Endothelial cell of umbilical vein (primary cell): ENCODE measurements at regions not wholly inside any gene's neighbourhood (a gene's known extent, or its start where the extent isn't known, plus 50 kb on each side); places are given as distances from the start of the nearest gene placed in this dataset.

Experiments
- BruUV-seq: library from RNA; stranded (reverse); fragments of 400-500 nt; replicated peaks from 2 replicates; lab custom pipeline; 2021; lab: Mats Ljungman, UMichigan
- CTCF ChIA-PET: fragments of 300-600, 350-600 bp; sonication (Branson Sonifier 250); formaldehyde crosslinking; loops from one replicate; lab custom pipeline; 2021; ENCODE audit warnings: antibody characterized with exemption, inconsistent platforms; lab: Charles Lee
- POLR2A ChIA-PET: fragments of 300-600, 350-600 bp; sonication (Branson Sonifier 250); formaldehyde crosslinking; loops from one replicate; lab custom pipeline; 2021; ENCODE audit warnings: antibody characterized with exemption, inconsistent platforms; lab: Charles Lee
- DNase-seq: peaks from one replicate; pipeline ENCODE4 v3.0.0-alpha.2; 2011; ENCODE audit warnings: low read depth, low spot score
- FAIRE-seq: peaks from 2 replicates; lab custom pipeline; 2011; peaks lifted over from hg19 to GRCh38; lab: Jason Lieb, UNC
- H2AFZ ChIP-seq: 2 replicates; pipeline ENCODE4 v1.6.0; 2012; ENCODE audit warnings: low read depth, low read length, control low read depth, inconsistent platforms
- H3K27ac ChIP-seq: 2 replicates; pipeline ENCODE4 v1.5.1; 2011; ENCODE audit warnings: low read depth, mild to moderate bottlenecking, control low read depth, low read length, moderate library complexity; ENCODE audit not compliant: insufficient read depth
- H3K27me3 ChIP-seq, 2 experiments: 2 replicates each; pipeline versions ENCODE4 v1.6.0 to v1.6.1; 2011; ENCODE audit warnings: low read length in 2 of 2, mixed read lengths in 1 of 2; ENCODE audit not compliant: control insufficient read depth in 2 of 2, insufficient read depth in 2 of 2
- H3K36me3 ChIP-seq, 2 experiments: 2 replicates in 1 of 2; 3 replicates in 1 of 2; pipeline ENCODE4 v1.5.1; 2011; ENCODE audit warnings: low read length in 2 of 2, mild to moderate bottlenecking in 1 of 2, moderate library complexity in 1 of 2; ENCODE audit not compliant: control insufficient read depth in 2 of 2, insufficient read depth in 2 of 2; ENCODE audit errors: extremely low read depth in 1 of 2
- H3K4me1 ChIP-seq: 3 replicates; pipeline ENCODE4 v1.5.1; 2011; ENCODE audit warnings: mild to moderate bottlenecking, low read length; ENCODE audit not compliant: control insufficient read depth, insufficient read depth; ENCODE audit errors: extremely low read depth
- H3K4me2 ChIP-seq: 2 replicates; pipeline ENCODE4 v1.6.1; 2011; ENCODE audit warnings: low read length, control low read depth, mixed read lengths; ENCODE audit not compliant: insufficient read depth
- H3K4me3 ChIP-seq, 3 experiments: fragments of 200-600 bp in 1 of 3; sonication (generic), shearing (Covaris generic) in 1 of 3; replicated peaks in 1 of 3; 2 replicates each; pipeline ENCODE4 v1.5.1; 2011 to 2016; ENCODE audit warnings: control low read depth in 3 of 3, low read length in 3 of 3, mild to moderate bottlenecking in 2 of 3, inconsistent platforms in 1 of 3, low read depth in 1 of 3, moderate library complexity in 1 of 3; ENCODE audit not compliant: insufficient read depth in 1 of 3
- H3K79me2 ChIP-seq: 2 replicates; pipeline ENCODE4 v1.6.0; 2012; ENCODE audit warnings: low read length, inconsistent platforms; ENCODE audit not compliant: control insufficient read depth, insufficient read depth
- H3K9ac ChIP-seq: replicated peaks from 2 replicates; pipeline ENCODE3; 2011; ENCODE audit warnings: low read length, control low read depth; ENCODE audit not compliant: insufficient read depth; ENCODE audit errors: extremely low read depth
- H3K9me1 ChIP-seq: replicated peaks from 3 replicates; pipeline ENCODE4 v1.6.0; 2011; ENCODE audit warnings: mild to moderate bottlenecking, low read length; ENCODE audit not compliant: control insufficient read depth, insufficient read depth; ENCODE audit errors: extremely low read depth
- H3K9me3 ChIP-seq: replicated peaks from 2 replicates; pipeline ENCODE4 v1.5.1; 2012; ENCODE audit warnings: low read length, inconsistent platforms; ENCODE audit not compliant: control insufficient read depth, insufficient read depth
- H4K20me1 ChIP-seq: replicated peaks from 2 replicates; pipeline ENCODE3; 2011; ENCODE audit warnings: mild to moderate bottlenecking, low read length; ENCODE audit not compliant: control insufficient read depth, insufficient read depth; ENCODE audit errors: extremely low read depth
- FOS ChIP-seq: IDR thresholded peaks from 2 replicates; pipeline ENCODE4 v1.6.1; 2011; ENCODE audit warnings: mild to moderate bottlenecking, low read length, moderate library complexity, borderline replicate concordance; ENCODE audit not compliant: insufficient read depth
- GATA2 ChIP-seq: IDR thresholded peaks from 2 replicates; pipeline ENCODE4 v1.7.0; 2011; ENCODE audit warnings: low read depth, mild to moderate bottlenecking, moderate library complexity, mixed read lengths, low read length; ENCODE audit not compliant: insufficient read length, insufficient read depth
- JUN ChIP-seq: IDR thresholded peaks from 2 replicates; pipeline ENCODE4 v1.6.1; 2011; ENCODE audit warnings: borderline replicate concordance, low read depth; ENCODE audit not compliant: insufficient read length, insufficient read depth
- MYC ChIP-seq: IDR thresholded peaks from one replicate; pipeline ENCODE4 v1.6.1; 2011; ENCODE audit warnings: mild to moderate bottlenecking, low read depth, low read length
- POLR2AphosphoS5 ChIP-seq: IDR thresholded peaks from 2 replicates; pipeline ENCODE4 v1.6.1; 2012; ENCODE audit warnings: low read depth, mild to moderate bottlenecking, control low read depth, low read length, moderate library complexity; ENCODE audit not compliant: insufficient read depth
- dilution Hi-C: fragments of 300-500 bp; cut with MboI; formaldehyde crosslinking; loops from one replicate; pipeline ENCODE4 v1.15.0; 2019; ENCODE audit warnings: low sequenced_read_pairs; ENCODE audit not compliant: extremely low pct_ligation_motif_present
- intact Hi-C: fragments of 100-400 bp; cut with micrococcal nuclease; formaldehyde crosslinking; loops from one replicate; pipeline ENCODE4 v1.10.0; 2022
- TF ChIP-seq, protein P1 (sequence below), 2 donors: IDR thresholded peaks; 1 replicate in 1 of 2; 2 replicates in 1 of 2; pipeline ENCODE4 v1.5.1; 2011; ENCODE audit warnings: low read length in 2 of 2, mild to moderate bottlenecking in 2 of 2, moderate library complexity in 2 of 2, control low read depth in 1 of 2, inconsistent platforms in 1 of 2, low read depth in 1 of 2; ENCODE audit not compliant: insufficient read depth in 1 of 2; ENCODE audit errors: extremely low read depth in 1 of 2
- TF ChIP-seq, protein P2 (sequence below): IDR thresholded peaks from 2 replicates; pipeline ENCODE4 v1.6.1; 2011; ENCODE audit not compliant: insufficient read depth, insufficient read length

DNA sequence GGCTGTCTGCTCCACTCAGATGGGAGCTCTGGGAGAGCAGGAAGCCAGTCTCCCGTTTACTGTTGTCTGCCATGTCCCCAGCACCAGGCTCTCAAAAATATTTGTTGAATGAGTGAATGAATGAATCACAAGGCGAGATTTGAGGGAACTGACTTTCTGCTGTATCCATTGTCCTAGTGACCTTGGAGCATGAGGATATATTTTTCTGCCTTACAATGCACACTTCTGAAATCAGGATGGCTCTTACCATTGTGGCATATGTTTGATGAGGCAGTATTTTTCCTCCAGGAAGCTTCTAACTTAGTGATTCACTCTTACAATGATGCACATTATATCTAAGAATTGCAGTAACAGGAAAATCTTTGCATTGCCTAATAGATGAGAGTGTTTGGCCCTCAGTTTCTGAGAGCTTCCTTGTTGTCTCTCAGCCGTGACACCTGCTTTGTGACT is 136.4 kb downstream of the RPS24 start:
- BruUV-seq, result no TSS peak
- Histone ChIP-seq H3K9ac (no peak overlapping the region), H3K9me3 (no peaks in the 10 kb centered on the region), H3K79me2 (no peaks in the 10 kb centered on the region), H3K27ac (no peak overlapping the region), H3K4me1 (no peaks in the 10 kb centered on the region), H3K4me3 (no peak overlapping the region), H3K36me3 (no peaks in the 10 kb centered on the region), H3K9me1 (no peaks in the 10 kb centered on the region), H3K4me2 (no peak overlapping the region), H3K27me3 (peaks cover 0 to 4% of the 10 kb centered on the region in 2 experiments), H2AFZ (no peak overlapping the region), H4K20me1 (no peaks in the 10 kb centered on the region)
- dilution Hi-C loops, result no loop called here
- ChIA-PET POLR2A (no interaction called here), CTCF (no interaction called here)
- TF ChIP-seq, protein P1, sequence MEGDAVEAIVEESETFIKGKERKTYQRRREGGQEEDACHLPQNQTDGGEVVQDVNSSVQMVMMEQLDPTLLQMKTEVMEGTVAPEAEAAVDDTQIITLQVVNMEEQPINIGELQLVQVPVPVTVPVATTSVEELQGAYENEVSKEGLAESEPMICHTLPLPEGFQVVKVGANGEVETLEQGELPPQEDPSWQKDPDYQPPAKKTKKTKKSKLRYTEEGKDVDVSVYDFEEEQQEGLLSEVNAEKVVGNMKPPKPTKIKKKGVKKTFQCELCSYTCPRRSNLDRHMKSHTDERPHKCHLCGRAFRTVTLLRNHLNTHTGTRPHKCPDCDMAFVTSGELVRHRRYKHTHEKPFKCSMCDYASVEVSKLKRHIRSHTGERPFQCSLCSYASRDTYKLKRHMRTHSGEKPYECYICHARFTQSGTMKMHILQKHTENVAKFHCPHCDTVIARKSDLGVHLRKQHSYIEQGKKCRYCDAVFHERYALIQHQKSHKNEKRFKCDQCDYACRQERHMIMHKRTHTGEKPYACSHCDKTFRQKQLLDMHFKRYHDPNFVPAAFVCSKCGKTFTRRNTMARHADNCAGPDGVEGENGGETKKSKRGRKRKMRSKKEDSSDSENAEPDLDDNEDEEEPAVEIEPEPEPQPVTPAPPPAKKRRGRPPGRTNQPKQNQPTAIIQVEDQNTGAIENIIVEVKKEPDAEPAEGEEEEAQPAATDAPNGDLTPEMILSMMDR (IDR thresholded peaks at IDR 0.05; ENCODE audit: extremely low read depth in 1 of 2, insufficient read depth in 1 of 2, low read depth in 1 of 2, low read length in 2 of 2), result no peak
- TF ChIP-seq JUN (peak; percentile 7), FOS (peak; percentile 53)
- intact Hi-C loops, result no loop called here
- DNase-seq (peak; percentile 33), FAIRE-seq (no peak)

DNA sequence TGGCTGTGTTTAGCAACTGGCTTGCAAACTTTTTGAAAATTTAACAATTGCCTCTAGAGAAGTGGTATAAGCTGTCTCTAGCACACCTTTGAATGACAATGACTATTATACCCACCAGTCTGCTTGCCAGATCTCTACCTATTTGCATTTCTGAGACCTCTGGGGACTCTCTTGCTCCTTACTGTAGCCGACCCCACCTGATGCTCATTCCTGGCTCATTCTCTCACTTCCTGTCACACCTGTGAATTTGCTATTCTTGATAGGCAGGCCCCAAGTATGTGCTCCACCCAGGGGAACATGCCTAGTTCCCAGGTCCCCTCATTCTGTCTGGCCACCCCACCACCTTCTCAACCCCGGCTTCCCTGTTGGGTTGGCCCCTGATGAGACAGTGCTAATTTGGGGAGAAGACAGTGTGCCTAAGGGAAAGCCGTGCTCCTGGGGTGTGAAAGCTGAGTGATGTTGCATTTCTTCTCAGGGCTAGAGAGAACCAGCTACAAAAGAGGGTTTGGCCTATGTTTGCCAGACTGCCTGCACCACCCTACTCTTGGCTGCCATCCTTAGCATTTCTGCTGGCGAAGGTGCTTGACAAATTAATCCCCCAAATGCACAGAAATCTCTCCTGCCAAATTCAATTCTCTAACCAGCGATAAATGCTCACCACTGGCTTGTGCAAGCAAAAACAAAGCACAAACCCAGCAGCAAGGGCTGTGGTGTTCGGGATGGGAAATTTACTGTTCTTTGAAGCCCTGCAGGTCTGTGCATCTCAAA is 138.2 kb downstream of the RPS24 start:
- Histone ChIP-seq H4K20me1 (no peaks in the 10 kb centered on the region), H3K79me2 (no peaks in the 10 kb centered on the region), H3K9me1 (no peaks in the 10 kb centered on the region), H3K27me3 (peaks cover 0 to 4% of the 10 kb centered on the region in 2 experiments), H3K36me3 (no peaks in the 10 kb centered on the region), H2AFZ (no peak overlapping the region), H3K9me3 (no peaks in the 10 kb centered on the region), H3K4me3 (no peak overlapping the region), H3K27ac (no peak overlapping the region), H3K4me1 (no peaks in the 10 kb centered on the region), H3K9ac (no peak overlapping the region), H3K4me2 (no peak overlapping the region)
- no peak for DNase-seq
- dilution Hi-C loops (no loop called here), intact Hi-C loops (no loop called here)
- CTCF ChIA-PET, result no interaction called here
- POLR2A ChIA-PET, result no interaction called here
- BruUV-seq, result no TSS peak
- FAIRE-seq, result no peak
- TF ChIP-seq FOS (no peak), MYC (no peak), GATA2 (no peak), POLR2AphosphoS5 (no peak)
- TF ChIP-seq, protein P2, sequence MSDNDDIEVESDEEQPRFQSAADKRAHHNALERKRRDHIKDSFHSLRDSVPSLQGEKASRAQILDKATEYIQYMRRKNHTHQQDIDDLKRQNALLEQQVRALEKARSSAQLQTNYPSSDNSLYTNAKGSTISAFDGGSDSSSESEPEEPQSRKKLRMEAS, result no peak
